ENCODE measurements at regions not wholly inside any gene's neighbourhood (a gene's known extent, or its start where the extent isn't known, plus 50 kb on each side); places are given as distances from the start of the nearest gene placed in this dataset.

DNA sequence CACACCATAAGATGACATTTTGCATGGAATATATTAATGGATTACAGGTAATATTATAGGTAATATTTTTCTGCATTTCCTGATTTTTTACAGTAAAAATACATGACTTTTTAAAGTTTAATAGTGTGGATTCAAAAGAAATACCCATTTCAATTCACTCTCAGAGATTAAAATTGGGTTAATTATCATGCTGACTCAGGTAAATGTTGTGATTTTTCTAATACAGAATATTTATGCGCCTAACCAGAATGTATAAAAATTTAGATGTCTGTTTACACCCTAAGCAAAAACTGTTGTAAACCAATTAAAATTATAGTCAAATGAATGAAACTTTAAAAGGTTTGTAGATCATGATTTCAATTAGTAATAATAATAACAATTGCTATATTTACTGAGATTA lies 117.2 kb upstream of the FLRT2 start:
- no peak for TF ChIP-seq POLR2A (IDR thresholded peaks at IDR 0.05)
- TF ChIP-seq, protein P1, sequence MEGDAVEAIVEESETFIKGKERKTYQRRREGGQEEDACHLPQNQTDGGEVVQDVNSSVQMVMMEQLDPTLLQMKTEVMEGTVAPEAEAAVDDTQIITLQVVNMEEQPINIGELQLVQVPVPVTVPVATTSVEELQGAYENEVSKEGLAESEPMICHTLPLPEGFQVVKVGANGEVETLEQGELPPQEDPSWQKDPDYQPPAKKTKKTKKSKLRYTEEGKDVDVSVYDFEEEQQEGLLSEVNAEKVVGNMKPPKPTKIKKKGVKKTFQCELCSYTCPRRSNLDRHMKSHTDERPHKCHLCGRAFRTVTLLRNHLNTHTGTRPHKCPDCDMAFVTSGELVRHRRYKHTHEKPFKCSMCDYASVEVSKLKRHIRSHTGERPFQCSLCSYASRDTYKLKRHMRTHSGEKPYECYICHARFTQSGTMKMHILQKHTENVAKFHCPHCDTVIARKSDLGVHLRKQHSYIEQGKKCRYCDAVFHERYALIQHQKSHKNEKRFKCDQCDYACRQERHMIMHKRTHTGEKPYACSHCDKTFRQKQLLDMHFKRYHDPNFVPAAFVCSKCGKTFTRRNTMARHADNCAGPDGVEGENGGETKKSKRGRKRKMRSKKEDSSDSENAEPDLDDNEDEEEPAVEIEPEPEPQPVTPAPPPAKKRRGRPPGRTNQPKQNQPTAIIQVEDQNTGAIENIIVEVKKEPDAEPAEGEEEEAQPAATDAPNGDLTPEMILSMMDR (IDR thresholded peaks at IDR 0.05) = no peak
